Neural progenitor cell (in vitro differentiated cells): ENCODE measurements at regions not wholly inside any gene's neighbourhood (a gene's known extent, or its start where the extent isn't known, plus 50 kb on each side); places are given as distances from the start of the nearest gene placed in this dataset.

Experiments
- DNase-seq: peaks from one replicate; pipeline ENCODE4 v3.0.0-alpha.2; 2016; ENCODE audit warnings: low spot score
- H2AFZ ChIP-seq: fragments of 200-600 bp; sonication (generic); replicated peaks from 2 replicates; pipeline ENCODE4 v1.6.1; 2016; ENCODE audit warnings: antibody characterized with exemption
- H3F3A ChIP-seq: fragments of 200-600 bp; sonication (generic); 2 replicates; pipeline ENCODE4 v1.6.1; 2016; ENCODE audit warnings: antibody characterized with exemption, low read depth
- H3K27ac ChIP-seq: fragments of 200-600 bp; sonication (generic); 2 replicates; pipeline ENCODE4 v1.5.1; 2016; ENCODE audit warnings: mild to moderate bottlenecking
- H3K27me3 ChIP-seq: fragments of 200-600 bp; sonication (generic); 2 replicates; pipeline ENCODE4 v1.6.1; 2016; ENCODE audit warnings: mild to moderate bottlenecking, moderate library complexity
- H3K36me3 ChIP-seq: fragments of 200-600 bp; sonication (generic); 2 replicates; pipeline ENCODE4 v1.5.1; 2016
- H3K4me1 ChIP-seq: fragments of 200-600 bp; sonication (generic); 2 replicates; pipeline ENCODE4 v1.6.1; 2016; ENCODE audit warnings: mixed run types
- H3K4me2 ChIP-seq: fragments of 200-600 bp; sonication (generic); 2 replicates; pipeline ENCODE4 v1.6.1; 2016
- H3K4me3 ChIP-seq: fragments of 200-600 bp; sonication (generic); 2 replicates; pipeline ENCODE4 v1.5.1; 2016
- H3K79me2 ChIP-seq: fragments of 200-600 bp; sonication (generic); 2 replicates; pipeline ENCODE4 v1.6.1; 2016; ENCODE audit warnings: low read depth
- H3K9ac ChIP-seq: fragments of 200-600 bp; sonication (generic); 2 replicates; pipeline ENCODE4 v1.6.1; 2016
- H3K9me3 ChIP-seq: fragments of 200-600 bp; sonication (generic); 2 replicates; pipeline ENCODE4 v1.5.1; 2016; ENCODE audit warnings: low read depth
- H4K20me1 ChIP-seq: fragments of 200-600 bp; sonication (generic); 2 replicates; pipeline ENCODE4 v1.6.1; 2016; ENCODE audit warnings: low read depth
- H3K27ac Mint-ChIP-seq: 3 replicates; pipeline ENCODE4 v1.8.0; 2021; ENCODE audit warnings: mixed read lengths
- H3K27me3 Mint-ChIP-seq: 2 replicates; pipeline ENCODE4 v1.8.0; 2022; ENCODE audit warnings: low read depth, mild to moderate bottlenecking, inconsistent platforms, moderate library complexity, mixed read lengths; ENCODE audit not compliant: insufficient read depth
- H3K36me3 Mint-ChIP-seq: 3 replicates; pipeline ENCODE4 v1.8.0; 2021; ENCODE audit warnings: mixed read lengths
- H3K4me1 Mint-ChIP-seq: 3 replicates; pipeline ENCODE4 v1.8.0; 2021; ENCODE audit warnings: mixed read lengths
- H3K4me3 Mint-ChIP-seq: 3 replicates; pipeline ENCODE4 v1.8.0; 2021; ENCODE audit warnings: mild to moderate bottlenecking, moderate library complexity, mixed read lengths
- H3K9me3 Mint-ChIP-seq: 3 replicates; pipeline ENCODE4 v1.8.0; 2020; ENCODE audit warnings: mixed read lengths
- EZH2 ChIP-seq: fragments of 200-600 bp; sonication (generic); IDR thresholded peaks from 2 replicates; pipeline ENCODE4 v1.6.1; 2017; ENCODE audit warnings: antibody characterized with exemption, mild to moderate bottlenecking, moderate library complexity
- EZH2phosphoT487 ChIP-seq: fragments of 200-600 bp; sonication (generic); IDR thresholded peaks from 2 replicates; pipeline ENCODE4 v1.6.1; 2017; ENCODE audit warnings: antibody characterized with exemption
- TF ChIP-seq, protein P1 (sequence below): fragments of 200-600 bp; sonication (generic); IDR thresholded peaks from 2 replicates; pipeline ENCODE4 v1.5.1; 2017; ENCODE audit warnings: antibody characterized with exemption, mild to moderate bottlenecking

DNA sequence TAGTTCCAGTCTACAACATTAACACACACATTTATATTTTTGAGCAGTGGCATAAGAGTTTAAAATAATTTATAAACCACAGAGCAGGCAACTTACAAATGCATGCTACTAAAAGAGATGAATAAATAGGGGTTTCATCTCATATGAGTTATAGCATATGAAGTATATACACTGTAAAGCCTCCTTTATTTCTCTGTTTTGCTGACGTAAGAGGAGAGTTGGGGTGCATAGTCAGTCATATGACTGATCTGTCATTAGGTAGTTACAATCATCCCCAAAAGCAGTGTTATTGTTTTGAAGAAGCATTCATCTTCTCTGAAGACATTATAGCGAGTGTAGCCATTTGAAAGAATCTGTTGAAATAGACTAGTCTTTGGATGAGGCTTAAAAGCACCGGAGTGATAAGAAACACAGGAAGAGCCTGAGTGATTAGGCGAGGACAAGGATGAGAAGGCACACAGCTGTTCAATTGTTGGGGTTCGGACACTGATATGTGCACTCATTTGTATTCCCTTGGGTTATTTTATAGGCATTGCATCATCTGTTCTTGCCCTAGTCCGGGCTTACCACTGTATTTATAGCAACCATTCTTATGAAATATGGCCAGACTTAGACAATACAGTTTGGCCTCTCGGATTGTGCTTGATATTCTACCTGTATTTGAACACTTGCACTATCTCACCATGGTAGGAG lies 325.7 kb downstream of the SAMD5 start:
- no peak overlapping the region for H3K9ac ChIP-seq
- no peak overlapping the region for H3K4me3 ChIP-seq
- Mint-ChIP-seq H3K9me3 (no peaks in the 10 kb centered on the region), H3K4me3 (no peak overlapping the region), H3K4me1 (peaks cover 19% of the 10 kb centered on the region), H3K27ac (no peak overlapping the region), H3K27me3 (no peaks in the 10 kb centered on the region), H3K36me3 (peaks cover 2% of the 10 kb centered on the region)
- TF ChIP-seq, protein P1, sequence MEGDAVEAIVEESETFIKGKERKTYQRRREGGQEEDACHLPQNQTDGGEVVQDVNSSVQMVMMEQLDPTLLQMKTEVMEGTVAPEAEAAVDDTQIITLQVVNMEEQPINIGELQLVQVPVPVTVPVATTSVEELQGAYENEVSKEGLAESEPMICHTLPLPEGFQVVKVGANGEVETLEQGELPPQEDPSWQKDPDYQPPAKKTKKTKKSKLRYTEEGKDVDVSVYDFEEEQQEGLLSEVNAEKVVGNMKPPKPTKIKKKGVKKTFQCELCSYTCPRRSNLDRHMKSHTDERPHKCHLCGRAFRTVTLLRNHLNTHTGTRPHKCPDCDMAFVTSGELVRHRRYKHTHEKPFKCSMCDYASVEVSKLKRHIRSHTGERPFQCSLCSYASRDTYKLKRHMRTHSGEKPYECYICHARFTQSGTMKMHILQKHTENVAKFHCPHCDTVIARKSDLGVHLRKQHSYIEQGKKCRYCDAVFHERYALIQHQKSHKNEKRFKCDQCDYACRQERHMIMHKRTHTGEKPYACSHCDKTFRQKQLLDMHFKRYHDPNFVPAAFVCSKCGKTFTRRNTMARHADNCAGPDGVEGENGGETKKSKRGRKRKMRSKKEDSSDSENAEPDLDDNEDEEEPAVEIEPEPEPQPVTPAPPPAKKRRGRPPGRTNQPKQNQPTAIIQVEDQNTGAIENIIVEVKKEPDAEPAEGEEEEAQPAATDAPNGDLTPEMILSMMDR: no peak
- TF ChIP-seq EZH2phosphoT487 (no peak), EZH2 (no peak)
- no peaks in the 10 kb centered on the region for H4K20me1 ChIP-seq
- no peaks in the 10 kb centered on the region for H3K27me3 ChIP-seq
- DNase-seq: no peak
- H3K79me2 ChIP-seq: no peaks in the 10 kb centered on the region
- no peaks in the 10 kb centered on the region for H3K36me3 ChIP-seq
- H3K4me1 ChIP-seq: no peaks in the 10 kb centered on the region
- no peak overlapping the region for H3K4me2 ChIP-seq
- no peak overlapping the region for H3K27ac ChIP-seq
- H2AFZ ChIP-seq: no peak overlapping the region
- no peaks in the 10 kb centered on the region for H3K9me3 ChIP-seq
- no peaks in the 10 kb centered on the region for H3F3A ChIP-seq

DNA sequence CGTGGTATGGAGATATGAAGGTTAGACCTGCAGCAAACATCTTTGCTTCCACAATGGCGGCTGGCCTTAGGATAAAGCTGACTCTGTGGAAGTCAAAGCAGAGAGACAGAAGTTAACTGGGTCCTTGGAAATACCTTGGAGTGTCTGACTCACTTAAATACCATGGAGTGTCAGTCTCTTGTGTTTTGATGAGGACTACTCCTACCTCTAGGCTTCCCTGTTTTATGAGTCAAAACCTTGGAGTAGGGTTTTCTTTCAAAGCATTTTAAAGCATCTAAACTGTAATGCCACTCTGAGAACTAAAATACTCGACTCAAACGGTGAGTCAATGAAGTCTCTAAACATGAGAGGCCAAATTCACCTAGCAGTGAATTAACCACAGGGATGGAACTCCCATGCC lies 329.1 kb downstream of the SAMD5 start:
- H3K27ac Mint-ChIP-seq: no peak overlapping the region
- no peak for DNase-seq
- H3K36me3 Mint-ChIP-seq: no peaks in the 10 kb centered on the region
- H3K27me3 Mint-ChIP-seq: no peaks in the 10 kb centered on the region
- no peak overlapping the region for H3K4me3 Mint-ChIP-seq
- Histone ChIP-seq H3K4me1 (no peaks in the 10 kb centered on the region), H3K4me2 (no peak overlapping the region), H3K36me3 (no peaks in the 10 kb centered on the region), H3K27ac (no peak overlapping the region), H3K27me3 (no peaks in the 10 kb centered on the region), H3K79me2 (no peaks in the 10 kb centered on the region), H3K4me3 (no peak overlapping the region), H3K9ac (no peak overlapping the region), H3F3A (no peaks in the 10 kb centered on the region), H2AFZ (no peak overlapping the region), H3K9me3 (no peaks in the 10 kb centered on the region), H4K20me1 (no peaks in the 10 kb centered on the region)
- H3K9me3 Mint-ChIP-seq: no peaks in the 10 kb centered on the region
- H3K4me1 Mint-ChIP-seq: peaks cover 14% of the 10 kb centered on the region
- TF ChIP-seq, protein P1: no peak
- TF ChIP-seq EZH2 (no peak), EZH2phosphoT487 (no peak)

DNA sequence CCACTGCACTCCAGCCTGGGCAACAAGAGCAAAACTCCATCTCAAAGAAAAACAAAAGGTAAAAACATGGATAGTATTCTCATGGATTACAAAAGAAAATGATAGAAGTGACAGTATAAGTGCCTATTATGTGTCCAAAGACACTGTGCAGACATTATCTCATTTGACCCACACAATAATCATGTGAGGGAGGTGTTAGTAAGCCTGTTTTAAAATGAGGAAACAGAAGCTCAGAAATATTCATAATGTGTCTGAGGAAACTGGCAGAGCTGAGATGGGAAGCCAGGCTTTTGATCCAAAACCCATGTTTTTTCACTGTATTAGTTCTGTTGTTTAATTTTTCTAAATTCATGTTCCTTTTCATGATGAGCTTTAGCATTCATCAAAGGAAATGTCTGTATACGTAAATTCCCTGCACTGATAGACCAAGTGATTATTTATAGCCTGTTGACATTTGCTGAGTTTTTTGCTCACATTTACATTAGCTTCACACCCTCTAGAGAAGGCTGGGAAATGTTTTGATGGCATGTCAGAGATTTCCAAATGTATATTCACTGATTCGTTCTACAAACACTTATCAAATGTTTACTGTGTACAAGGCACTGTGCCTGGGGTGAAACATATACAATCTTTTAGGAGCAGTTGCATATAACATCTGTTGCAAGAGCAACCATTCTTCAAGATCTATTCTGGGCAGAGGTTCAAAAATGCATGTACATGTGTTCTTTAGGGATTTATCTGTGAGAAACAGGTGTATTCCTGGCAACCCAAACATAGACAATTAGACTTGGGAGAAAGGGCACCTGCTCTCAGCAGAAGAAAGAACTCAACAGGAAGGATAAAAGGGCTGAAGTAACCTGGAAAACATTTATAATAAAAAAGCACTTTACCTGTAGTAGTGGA lies 331.5 kb downstream of the SAMD5 start:
- TF ChIP-seq EZH2 (no peak), EZH2phosphoT487 (no peak)
- TF ChIP-seq, protein P1: no peak

More for the DNA sequence above, 331.5 kb downstream of the SAMD5 start:
- no peaks in the 10 kb centered on the region for H3K27me3 Mint-ChIP-seq
- no peak for DNase-seq
- peaks cover 5% of the 10 kb centered on the region for H3K9me3 Mint-ChIP-seq
- no peaks in the 10 kb centered on the region for H3K36me3 Mint-ChIP-seq
- H3K4me1 Mint-ChIP-seq: peaks cover 8% of the 10 kb centered on the region
- Histone ChIP-seq H4K20me1 (no peaks in the 10 kb centered on the region), H3K36me3 (no peaks in the 10 kb centered on the region), H3K4me1 (no peaks in the 10 kb centered on the region), H3K9me3 (no peaks in the 10 kb centered on the region), H3K4me2 (no peak overlapping the region), H3K9ac (no peak overlapping the region), H3F3A (no peaks in the 10 kb centered on the region), H3K27me3 (no peaks in the 10 kb centered on the region), H3K4me3 (no peak overlapping the region), H3K79me2 (no peaks in the 10 kb centered on the region), H3K27ac (no peak overlapping the region), H2AFZ (no peak overlapping the region)
- H3K27ac Mint-ChIP-seq: no peak overlapping the region
- no peak overlapping the region for H3K4me3 Mint-ChIP-seq
